ENCODE measurements at regions not wholly inside any gene's neighbourhood (a gene's known extent, or its start where the extent isn't known, plus 50 kb on each side); places are given as distances from the start of the nearest gene placed in this dataset.

DNA sequence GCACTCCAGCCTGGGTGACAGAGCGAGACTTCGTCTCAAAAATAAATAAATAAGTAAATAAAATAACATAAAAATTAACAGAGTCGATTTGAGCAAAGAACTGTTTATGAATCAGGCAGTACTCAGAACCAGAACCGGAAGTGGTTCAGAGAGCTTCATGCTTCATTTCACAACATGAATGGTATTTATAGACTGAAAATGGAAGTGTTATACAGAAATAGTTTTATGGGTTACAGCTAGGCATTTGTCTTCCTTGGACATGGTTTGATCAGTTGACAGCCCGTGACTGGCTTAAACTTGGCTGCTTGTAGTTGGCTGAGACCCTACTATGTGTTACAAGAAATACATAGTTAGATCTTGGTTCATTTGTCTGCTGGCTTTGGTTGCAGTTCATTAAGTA is 216.0 kb upstream of the MCTP2 start:
- Histone ChIP-seq H3K36me3 (no peaks in the 10 kb centered on the region), H3K27me3 (no peaks in the 10 kb centered on the region), H3K9me3 (no peaks in the 10 kb centered on the region), H3K4me1 (no peaks in the 10 kb centered on the region), H3K27ac (no peak overlapping the region), H3K4me3 (no peak overlapping the region)
- intact Hi-C loops (cut with DNase I), result no loop called here
- TF ChIP-seq, protein P1, sequence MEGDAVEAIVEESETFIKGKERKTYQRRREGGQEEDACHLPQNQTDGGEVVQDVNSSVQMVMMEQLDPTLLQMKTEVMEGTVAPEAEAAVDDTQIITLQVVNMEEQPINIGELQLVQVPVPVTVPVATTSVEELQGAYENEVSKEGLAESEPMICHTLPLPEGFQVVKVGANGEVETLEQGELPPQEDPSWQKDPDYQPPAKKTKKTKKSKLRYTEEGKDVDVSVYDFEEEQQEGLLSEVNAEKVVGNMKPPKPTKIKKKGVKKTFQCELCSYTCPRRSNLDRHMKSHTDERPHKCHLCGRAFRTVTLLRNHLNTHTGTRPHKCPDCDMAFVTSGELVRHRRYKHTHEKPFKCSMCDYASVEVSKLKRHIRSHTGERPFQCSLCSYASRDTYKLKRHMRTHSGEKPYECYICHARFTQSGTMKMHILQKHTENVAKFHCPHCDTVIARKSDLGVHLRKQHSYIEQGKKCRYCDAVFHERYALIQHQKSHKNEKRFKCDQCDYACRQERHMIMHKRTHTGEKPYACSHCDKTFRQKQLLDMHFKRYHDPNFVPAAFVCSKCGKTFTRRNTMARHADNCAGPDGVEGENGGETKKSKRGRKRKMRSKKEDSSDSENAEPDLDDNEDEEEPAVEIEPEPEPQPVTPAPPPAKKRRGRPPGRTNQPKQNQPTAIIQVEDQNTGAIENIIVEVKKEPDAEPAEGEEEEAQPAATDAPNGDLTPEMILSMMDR (IDR thresholded peaks at IDR 0.05), result no peak
- no peak for DNase-seq (ENCODE audit: low spot score in 2 of 2)

DNA sequence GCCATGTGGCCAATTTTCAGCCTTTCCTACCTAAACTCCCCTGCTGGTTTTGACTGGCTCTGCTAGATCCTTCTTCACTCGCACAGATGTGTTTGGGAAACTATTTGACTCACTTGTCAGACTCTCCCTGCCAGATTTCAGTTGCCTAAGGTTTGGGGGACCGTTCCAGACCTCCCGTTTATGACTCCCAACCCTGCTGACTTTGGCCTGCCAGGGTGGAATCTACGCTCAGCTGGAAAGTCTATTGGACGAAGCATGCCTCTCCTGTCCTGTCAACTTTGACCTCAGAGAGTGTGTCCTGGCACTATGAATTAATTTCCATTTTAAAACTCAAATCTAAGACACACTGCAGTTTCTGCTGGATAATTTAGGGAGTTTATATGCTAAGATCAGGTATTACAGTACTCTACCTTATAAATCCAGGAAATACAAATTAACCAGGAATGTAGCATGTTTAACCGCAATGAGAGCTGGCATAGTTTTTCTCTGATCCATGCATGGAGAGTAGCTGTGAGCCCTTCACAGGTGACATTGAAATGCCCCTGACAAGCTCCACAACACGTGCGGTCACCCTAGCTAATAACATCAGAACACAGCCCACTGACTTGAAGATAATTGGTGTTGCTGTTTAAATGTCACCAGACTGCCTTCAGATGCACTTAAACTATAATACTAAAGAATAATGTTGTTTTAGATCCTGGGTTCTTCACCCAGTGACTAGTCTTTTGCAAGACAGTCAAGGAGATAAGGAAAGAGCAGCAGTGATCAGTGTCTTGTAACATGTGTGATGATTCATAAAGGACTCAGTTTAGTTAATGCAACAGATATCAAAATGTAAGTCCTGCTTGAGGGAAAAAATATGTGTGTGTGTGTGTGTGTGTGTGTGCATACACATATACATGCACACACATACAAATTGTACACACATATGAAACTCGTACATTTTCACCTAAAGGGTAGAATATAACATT is 223.0 kb upstream of the MCTP2 start:
- intact Hi-C loops (cut with DNase I), result no loop called here
- no peak for DNase-seq (ENCODE audit: low spot score in 2 of 2)
- H3K27me3 ChIP-seq, result no peaks in the 10 kb centered on the region
- H3K36me3 ChIP-seq, result no peaks in the 10 kb centered on the region
- H3K4me3 ChIP-seq, result no peak overlapping the region
- no peak overlapping the region for H3K27ac ChIP-seq
- TF ChIP-seq, protein P1 (IDR thresholded peaks at IDR 0.05), result no peak
- no peaks in the 10 kb centered on the region for H3K4me1 ChIP-seq
- H3K9me3 ChIP-seq, result no peaks in the 10 kb centered on the region

DNA sequence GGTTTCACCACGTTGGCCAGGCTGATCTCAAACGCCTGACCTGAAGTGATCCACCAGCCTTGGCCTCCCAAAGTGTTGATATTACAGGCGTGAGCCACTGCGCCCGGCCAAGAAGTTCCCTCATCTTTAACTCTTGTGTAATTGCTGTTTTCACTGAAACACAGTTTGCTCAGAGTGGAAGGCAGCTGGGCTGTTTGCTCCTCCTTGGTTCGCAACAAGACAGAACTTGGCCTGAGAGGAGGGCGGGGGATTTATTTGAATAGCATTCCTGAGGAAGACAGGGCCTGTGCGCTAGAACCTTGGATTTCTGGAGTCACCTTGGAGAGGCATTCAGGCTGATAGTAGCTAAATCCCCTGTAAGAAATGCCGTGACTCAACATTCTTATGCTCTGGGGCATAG is 226.7 kb upstream of the MCTP2 start:
- Histone ChIP-seq H3K36me3 (no peaks in the 10 kb centered on the region), H3K27me3 (no peaks in the 10 kb centered on the region), H3K4me1 (no peaks in the 10 kb centered on the region), H3K9me3 (no peaks in the 10 kb centered on the region), H3K4me3 (no peak overlapping the region), H3K27ac (no peak overlapping the region)
- no peak for DNase-seq (ENCODE audit: low spot score in 2 of 2)
- intact Hi-C loops (cut with DNase I), result no loop called here
- TF ChIP-seq, protein P1 (IDR thresholded peaks at IDR 0.05), result no peak

DNA sequence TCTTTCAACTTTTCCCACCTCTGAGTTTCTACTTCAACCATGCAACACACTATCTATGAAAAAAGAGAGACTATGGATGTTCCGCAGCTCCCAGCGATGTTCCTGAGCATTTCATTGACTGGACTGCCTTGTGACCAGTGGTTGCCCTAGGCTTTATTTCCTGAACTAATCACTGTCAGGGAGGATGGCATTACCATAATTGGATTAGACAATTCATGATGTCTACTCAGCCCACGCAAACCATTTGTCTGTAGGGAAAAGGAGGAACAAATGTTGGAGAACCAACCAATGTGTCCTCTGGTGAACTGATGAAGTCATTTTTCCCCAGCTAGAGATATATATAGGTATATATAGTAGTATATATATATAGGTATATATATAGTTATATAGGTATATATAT is 229.3 kb upstream of the MCTP2 start:
- intact Hi-C loops (cut with DNase I), result no loop called here
- Histone ChIP-seq H3K27ac (no peak overlapping the region), H3K27me3 (no peaks in the 10 kb centered on the region), H3K4me3 (no peak overlapping the region), H3K9me3 (no peaks in the 10 kb centered on the region), H3K36me3 (no peaks in the 10 kb centered on the region), H3K4me1 (no peaks in the 10 kb centered on the region)
- TF ChIP-seq, protein P1 (IDR thresholded peaks at IDR 0.05), result no peak
- no peak for DNase-seq (ENCODE audit: low spot score in 2 of 2)

DNA sequence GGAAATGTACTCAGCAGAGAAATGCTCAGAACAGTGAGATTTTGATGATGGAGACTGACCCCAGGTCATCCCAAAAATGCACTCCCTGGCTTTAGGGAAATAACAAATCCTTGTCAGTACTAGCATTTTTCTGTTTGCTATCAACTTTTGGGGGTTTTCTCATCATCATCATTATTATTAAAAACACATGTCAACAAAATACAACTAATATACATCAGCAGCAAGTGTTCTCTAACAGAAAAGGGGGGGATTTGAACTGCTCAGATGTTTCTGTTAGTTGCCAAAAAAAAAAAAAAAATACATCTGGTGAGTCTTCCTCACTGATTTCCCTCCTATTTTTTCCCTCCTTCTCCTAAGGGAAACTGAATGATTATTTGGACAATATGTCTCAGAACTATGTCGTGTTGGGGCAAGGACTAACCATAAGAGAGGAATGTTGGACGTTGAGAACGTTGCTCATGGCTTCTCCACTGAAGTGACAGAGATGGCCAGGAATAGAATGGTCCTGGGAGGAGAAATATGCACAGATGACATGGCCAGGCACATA is 230.0 kb upstream of the MCTP2 start:
- Histone ChIP-seq H3K27ac (no peak overlapping the region), H3K27me3 (no peaks in the 10 kb centered on the region), H3K36me3 (no peaks in the 10 kb centered on the region), H3K4me3 (no peak overlapping the region), H3K9me3 (no peaks in the 10 kb centered on the region), H3K4me1 (no peaks in the 10 kb centered on the region)
- intact Hi-C loops (cut with DNase I), result no loop called here
- TF ChIP-seq, protein P1 (IDR thresholded peaks at IDR 0.05), result no peak
- DNase-seq (ENCODE audit: low spot score in 2 of 2), result no peak

Measured in ascending aorta (tissue), 2 donors.